Right lung (tissue), 2 donors: ENCODE measurements at regions not wholly inside any gene's neighbourhood (a gene's known extent, or its start where the extent isn't known, plus 50 kb on each side); places are given as distances from the start of the nearest gene placed in this dataset.
"Not testable (repeated sequence)": the region's sequence is repeated elsewhere in the genome, so short reads cannot be mapped to it uniquely, and the experiment has no call there.

ENCODE experiments used
- DNase-seq, 2 donors: peaks; one replicate each; pipeline ENCODE4 v3.0.0-alpha.2; 2013

GRCh38 chr12:105481392-105482300 lies 151.2 kb downstream of the C12orf75 start:
- no peak for DNase-seq

- DNase-seq: no peak
Measured at GRCh38 chr12:105482951-105483350, 152.5 kb downstream of the C12orf75 start.

GRCh38 chr12:105483691-105484090 lies 153.2 kb downstream of the C12orf75 start:
- DNase-seq: no peak

GRCh38 chr12:105485321-105485910 lies 154.9 kb downstream of the C12orf75 start:
- no peak for DNase-seq

- DNase-seq: no peak
Measured at GRCh38 chr12:105485921-105486320, 155.4 kb downstream of the C12orf75 start.

GRCh38 chr12:105487963-105488362 lies 157.5 kb downstream of the C12orf75 start:
- DNase-seq: no peak

GRCh38 chr12:105492591-105493545 lies 162.4 kb downstream of the C12orf75 start:
- no peak for DNase-seq

GRCh38 chr12:105499205-105499604 lies 168.7 kb downstream of the C12orf75 start:
- no peak for DNase-seq

- not testable (repeated sequence) for DNase-seq
Measured at GRCh38 chr12:105500676-105501075, 170.2 kb downstream of the C12orf75 start.

GRCh38 chr12:105502426-105502930 lies 172.0 kb downstream of the C12orf75 start:
- DNase-seq: no peak

- DNase-seq: no peak
Measured at GRCh38 chr12:105503619-105504018, 173.1 kb downstream of the C12orf75 start.

- DNase-seq: no peak
Measured at GRCh38 chr12:105504286-105504685, 173.8 kb downstream of the C12orf75 start.

- no peak for DNase-seq
Measured at GRCh38 chr12:105506678-105507310, 176.3 kb downstream of the C12orf75 start.

GRCh38 chr12:105507311-105508038 lies 177.0 kb downstream of the C12orf75 start:
- no peak for DNase-seq

- DNase-seq: no peak
Measured at GRCh38 chr12:105508096-105508495, 177.6 kb downstream of the C12orf75 start.

- DNase-seq: no peak
Measured at GRCh38 chr12:105510526-105510925, 180.0 kb downstream of the C12orf75 start.

GRCh38 chr12:105512861-105513260 lies 182.4 kb downstream of the C12orf75 start:
- DNase-seq: not testable (repeated sequence)

GRCh38 chr12:105522166-105522825 lies 191.8 kb downstream of the C12orf75 start:
- DNase-seq: no peak

GRCh38 chr12:105523164-105524057 lies 192.9 kb downstream of the C12orf75 start:
- peak; percentile 73 to 75 for DNase-seq
